Panc1 (cell line): ENCODE measurements at regions not wholly inside any gene's neighbourhood (a gene's known extent, or its start where the extent isn't known, plus 50 kb on each side); places are given as distances from the start of the nearest gene placed in this dataset.

Source experiments
- ATAC-seq: fragments of 200-7000 bp; cut with Tn5 transposase; 2 replicates; pipeline ENCODE4 v1.9.1; 2020; ENCODE audit warnings: mild to moderate bottlenecking, moderate library complexity
- BruUV-seq: library from RNA; stranded (reverse); fragments of 400-500 nt; replicated peaks from 2 replicates; lab custom pipeline; 2021; lab: Mats Ljungman, UMichigan
- CTCF ChIA-PET: fragments of 300-600 bp; sonication (Branson Sonifier 250); formaldehyde crosslinking; loops from one replicate; lab custom pipeline; 2022; ENCODE audit warnings: antibody characterized with exemption; lab: Charles Lee
- POLR2A ChIA-PET: fragments of 300-600 bp; sonication (Branson Sonifier 250); formaldehyde crosslinking; loops from one replicate; lab custom pipeline; 2022; ENCODE audit warnings: antibody characterized with exemption; lab: Charles Lee
- DNase-seq: peaks from one replicate; pipeline ENCODE4 v3.0.0-alpha.2; 2010; ENCODE audit warnings: low read depth, low spot score
- H3K27ac ChIP-seq: 2 replicates; pipeline ENCODE4 v1.5.1; 2011; ENCODE audit warnings: mild to moderate bottlenecking, low read length, inconsistent platforms
- H3K27me3 ChIP-seq: fragments of 200-500 bp; sonication (Bioruptor generic); 2 replicates; pipeline ENCODE4 v1.6.0; 2014; ENCODE audit warnings: low read length, inconsistent platforms; ENCODE audit not compliant: control insufficient read depth, insufficient read depth
- H3K36me3 ChIP-seq: fragments of 200-500 bp; sonication (Bioruptor generic); 2 replicates; pipeline ENCODE4 v1.5.1; 2014; ENCODE audit warnings: inconsistent platforms, mild to moderate bottlenecking, low read length, moderate library complexity; ENCODE audit not compliant: control insufficient read depth, insufficient read depth
- H3K4me1 ChIP-seq: 2 replicates; pipeline ENCODE4 v1.5.1; 2011; ENCODE audit warnings: inconsistent platforms, mild to moderate bottlenecking, low read length, moderate library complexity; ENCODE audit not compliant: control insufficient read depth, insufficient read depth
- H3K4me3 ChIP-seq, 2 experiments: 2 replicates each; pipeline ENCODE4 v1.5.1; 2011 to 2012; ENCODE audit warnings: low read depth in 2 of 2, low read length in 2 of 2, mild to moderate bottlenecking in 2 of 2, inconsistent platforms in 1 of 2, moderate library complexity in 1 of 2
- H3K9me3 ChIP-seq: fragments of 200-500 bp; sonication (Bioruptor generic); 2 replicates; pipeline ENCODE4 v1.5.1; 2014; ENCODE audit warnings: low read depth, mild to moderate bottlenecking, inconsistent platforms, low read length, moderate library complexity; ENCODE audit not compliant: control insufficient read depth, insufficient read depth
- CTCF ChIP-seq: fragments of 450-650 bp; IDR thresholded peaks from 2 replicates; pipeline ENCODE4 v1.5.1; 2017; ENCODE audit warnings: mild to moderate bottlenecking
- POLR2AphosphoS5 ChIP-seq: IDR thresholded peaks from 2 replicates; pipeline ENCODE4 v1.6.1; 2012; ENCODE audit warnings: mild to moderate bottlenecking, low read depth, low read length, moderate library complexity
- SIN3A ChIP-seq: IDR thresholded peaks from 2 replicates; pipeline ENCODE4 v1.6.1; 2012; ENCODE audit warnings: low read depth, mild to moderate bottlenecking, low read length, moderate library complexity, borderline replicate concordance; ENCODE audit not compliant: insufficient read depth
- TCF7L2 ChIP-seq: IDR thresholded peaks from 2 replicates; pipeline ENCODE4 v1.6.1; 2011; ENCODE audit warnings: mild to moderate bottlenecking, low read depth, low read length, inconsistent platforms
- in situ Hi-C: cut with HindIII; loops from 2 replicates; pipeline ENCODE4 v1.10.0; 2016; ENCODE audit warnings: low sequenced_read_pairs, low pct_unique_long_range_greater_than_20kb
- intact Hi-C: fragments of 100-400 bp; cut with micrococcal nuclease; formaldehyde crosslinking; loops from one replicate; pipeline ENCODE4 v1.10.0; 2022; ENCODE audit not compliant: unreplicated experiment
- TF ChIP-seq, protein P1 (sequence below), 2 experiments: IDR thresholded peaks; 2 replicates each; pipeline ENCODE4 v1.6.1; 2011 to 2012; ENCODE audit warnings: low read depth in 2 of 2, control low read depth in 1 of 2, low read length in 1 of 2, mild to moderate bottlenecking in 1 of 2, moderate library complexity in 1 of 2; ENCODE audit not compliant: insufficient read depth in 1 of 2

GRCh38 chr9:1458503-1458902 lies 408.3 kb downstream of the DMRT2 start:
- Histone ChIP-seq H3K4me3 (no peak overlapping the region), H3K27me3 (no peaks in the 10 kb centered on the region), H3K9me3 (no peaks in the 10 kb centered on the region), H3K4me1 (no peaks in the 10 kb centered on the region), H3K36me3 (no peaks in the 10 kb centered on the region), H3K27ac (no peak overlapping the region)
- intact Hi-C loops, result no loop called here
- no peak for TF ChIP-seq TCF7L2
- TF ChIP-seq, protein P1, sequence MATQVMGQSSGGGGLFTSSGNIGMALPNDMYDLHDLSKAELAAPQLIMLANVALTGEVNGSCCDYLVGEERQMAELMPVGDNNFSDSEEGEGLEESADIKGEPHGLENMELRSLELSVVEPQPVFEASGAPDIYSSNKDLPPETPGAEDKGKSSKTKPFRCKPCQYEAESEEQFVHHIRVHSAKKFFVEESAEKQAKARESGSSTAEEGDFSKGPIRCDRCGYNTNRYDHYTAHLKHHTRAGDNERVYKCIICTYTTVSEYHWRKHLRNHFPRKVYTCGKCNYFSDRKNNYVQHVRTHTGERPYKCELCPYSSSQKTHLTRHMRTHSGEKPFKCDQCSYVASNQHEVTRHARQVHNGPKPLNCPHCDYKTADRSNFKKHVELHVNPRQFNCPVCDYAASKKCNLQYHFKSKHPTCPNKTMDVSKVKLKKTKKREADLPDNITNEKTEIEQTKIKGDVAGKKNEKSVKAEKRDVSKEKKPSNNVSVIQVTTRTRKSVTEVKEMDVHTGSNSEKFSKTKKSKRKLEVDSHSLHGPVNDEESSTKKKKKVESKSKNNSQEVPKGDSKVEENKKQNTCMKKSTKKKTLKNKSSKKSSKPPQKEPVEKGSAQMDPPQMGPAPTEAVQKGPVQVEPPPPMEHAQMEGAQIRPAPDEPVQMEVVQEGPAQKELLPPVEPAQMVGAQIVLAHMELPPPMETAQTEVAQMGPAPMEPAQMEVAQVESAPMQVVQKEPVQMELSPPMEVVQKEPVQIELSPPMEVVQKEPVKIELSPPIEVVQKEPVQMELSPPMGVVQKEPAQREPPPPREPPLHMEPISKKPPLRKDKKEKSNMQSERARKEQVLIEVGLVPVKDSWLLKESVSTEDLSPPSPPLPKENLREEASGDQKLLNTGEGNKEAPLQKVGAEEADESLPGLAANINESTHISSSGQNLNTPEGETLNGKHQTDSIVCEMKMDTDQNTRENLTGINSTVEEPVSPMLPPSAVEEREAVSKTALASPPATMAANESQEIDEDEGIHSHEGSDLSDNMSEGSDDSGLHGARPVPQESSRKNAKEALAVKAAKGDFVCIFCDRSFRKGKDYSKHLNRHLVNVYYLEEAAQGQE (IDR thresholded peaks at IDR 0.05; ENCODE audit: insufficient read depth in 1 of 2, low read depth in 2 of 2, low read length in 1 of 2), result no peak
- no peak for TF ChIP-seq SIN3A
- TF ChIP-seq CTCF, result no peak
- BruUV-seq, result no TSS peak
- in situ Hi-C loops, result no loop called here
- no peak for DNase-seq
- ATAC-seq, result no peak
- CTCF ChIA-PET, result no interaction called here
- POLR2A ChIA-PET, result no interaction called here

DNA sequence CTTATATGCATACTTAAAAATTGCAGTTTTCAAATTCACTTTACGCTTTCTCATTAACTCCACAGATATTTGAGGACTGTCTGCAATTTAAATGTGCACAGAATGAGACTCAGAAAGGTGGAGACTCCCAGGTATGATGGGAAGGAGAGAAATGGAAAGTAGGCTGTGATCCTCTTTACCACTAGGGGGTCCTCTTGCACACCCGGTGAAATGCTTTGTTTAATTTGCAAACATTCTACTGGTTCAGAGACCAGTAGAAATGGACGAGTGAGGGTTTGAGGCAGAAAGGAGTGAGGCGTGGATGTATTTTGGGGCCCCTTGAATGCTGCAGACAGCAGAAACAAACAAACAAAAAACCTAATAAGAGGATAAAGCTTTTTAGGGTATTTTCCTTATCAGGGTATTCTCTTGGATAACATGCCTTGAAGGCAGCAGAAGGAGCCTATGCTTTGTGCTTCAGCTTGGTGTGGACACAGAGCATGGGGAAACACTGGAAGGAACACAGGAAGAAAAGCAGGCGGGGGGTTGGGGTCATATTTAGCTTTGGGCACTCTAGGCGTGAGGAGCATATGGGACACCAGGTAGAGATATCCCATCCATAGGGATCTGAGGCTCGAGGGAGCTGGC lies 410.1 kb downstream of the DMRT2 start:
- TF ChIP-seq CTCF, result peak; percentile 11; the same call in 1 of the 2 replicates
- TF ChIP-seq TCF7L2, result no peak
- Histone ChIP-seq H3K27me3 (no peaks in the 10 kb centered on the region), H3K36me3 (no peaks in the 10 kb centered on the region), H3K4me1 (no peaks in the 10 kb centered on the region), H3K27ac (no peak overlapping the region), H3K4me3 (no peak overlapping the region), H3K9me3 (no peaks in the 10 kb centered on the region)
- ChIA-PET POLR2A (no interaction called here), CTCF (no interaction called here)
- intact Hi-C loops (no loop called here), in situ Hi-C loops (no loop called here)
- ATAC-seq (no peak), DNase-seq (no peak)
- BruUV-seq, result no TSS peak

- CTCF ChIA-PET, result no interaction called here
- BruUV-seq, result no TSS peak
- in situ Hi-C loops (no loop called here), intact Hi-C loops (no loop called here)
- POLR2A ChIA-PET, result no interaction called here
- Histone ChIP-seq H3K4me3 (no peak overlapping the region), H3K4me1 (no peaks in the 10 kb centered on the region), H3K27me3 (no peaks in the 10 kb centered on the region), H3K27ac (no peak overlapping the region), H3K36me3 (no peaks in the 10 kb centered on the region), H3K9me3 (no peaks in the 10 kb centered on the region)
- ATAC-seq, result no peak
- DNase-seq, result no peak
- TF ChIP-seq SIN3A (no peak), POLR2AphosphoS5 (no peak), TCF7L2 (no peak), CTCF (no peak)
- TF ChIP-seq, protein P1 (IDR thresholded peaks at IDR 0.05; ENCODE audit: insufficient read depth in 1 of 2, low read depth in 2 of 2, low read length in 1 of 2), result no peak
These were observed 411.7 kb downstream of the DMRT2 start for GRCh38 chr9:1461812-1462211.
